ENCODE measurements at regions not wholly inside any gene's neighbourhood (a gene's known extent, or its start where the extent isn't known, plus 50 kb on each side); places are given as distances from the start of the nearest gene placed in this dataset.

- H3K27ac Mint-ChIP-seq, result no peak overlapping the region
- DNase-seq (ENCODE audit: low spot score), result no peak
- peaks cover 2% of the 10 kb centered on the region for H3K27me3 Mint-ChIP-seq (ENCODE audit: low read depth)
- H3K4me3 Mint-ChIP-seq, result no peak overlapping the region
- H3K36me3 Mint-ChIP-seq (ENCODE audit: low read depth), result no peaks in the 10 kb centered on the region
- H3K4me1 Mint-ChIP-seq (ENCODE audit: low read depth), result no peaks in the 10 kb centered on the region
- no peaks in the 10 kb centered on the region for H3K9me3 Mint-ChIP-seq
These were observed 415.6 kb downstream of the NPHP4 start for GRCh38 chr1:5576673-5577065.

- no peak overlapping the region for H3K4me3 Mint-ChIP-seq
- H3K4me1 Mint-ChIP-seq (ENCODE audit: low read depth), result no peaks in the 10 kb centered on the region
- H3K27me3 Mint-ChIP-seq (ENCODE audit: low read depth), result peaks cover 2% of the 10 kb centered on the region
- DNase-seq (ENCODE audit: low spot score), result no peak
- no peaks in the 10 kb centered on the region for H3K36me3 Mint-ChIP-seq (ENCODE audit: low read depth)
- H3K27ac Mint-ChIP-seq, result no peak overlapping the region
- peaks cover under 1% of the 10 kb centered on the region for H3K9me3 Mint-ChIP-seq
These were observed 416.1 kb downstream of the NPHP4 start for GRCh38 chr1:5576011-5576672.

GRCh38 chr1:5575396-5575940, 416.8 kb downstream of the NPHP4 start:
- Mint-ChIP-seq H3K36me3 (ENCODE audit: low read depth) (peaks cover 2% of the 10 kb centered on the region), H3K4me1 (ENCODE audit: low read depth) (no peaks in the 10 kb centered on the region), H3K4me3 (no peak overlapping the region), H3K9me3 (peaks cover 6% of the 10 kb centered on the region), H3K27me3 (ENCODE audit: low read depth) (no peaks in the 10 kb centered on the region), H3K27ac (no peak overlapping the region)
- no peak for DNase-seq (ENCODE audit: low spot score)

- peaks cover 2% of the 10 kb centered on the region for H3K36me3 Mint-ChIP-seq (ENCODE audit: low read depth)
- H3K27me3 Mint-ChIP-seq (ENCODE audit: low read depth), result no peaks in the 10 kb centered on the region
- DNase-seq (ENCODE audit: low spot score), result no peak
- no peak overlapping the region for H3K4me3 Mint-ChIP-seq
- peaks cover 9% of the 10 kb centered on the region for H3K9me3 Mint-ChIP-seq
- H3K4me1 Mint-ChIP-seq (ENCODE audit: low read depth), result no peaks in the 10 kb centered on the region
- H3K27ac Mint-ChIP-seq, result no peak overlapping the region
These were observed 417.6 kb downstream of the NPHP4 start for GRCh38 chr1:5574641-5575040.

GRCh38 chr1:5572794-5573193, 419.4 kb downstream of the NPHP4 start:
- peaks cover 19% of the 10 kb centered on the region for H3K9me3 Mint-ChIP-seq

GRCh38 chr1:5571861-5572401, 420.3 kb downstream of the NPHP4 start:
- Mint-ChIP-seq H3K27me3 (ENCODE audit: low read depth) (no peaks in the 10 kb centered on the region), H3K4me3 (no peak overlapping the region), H3K9me3 (peaks cover 19% of the 10 kb centered on the region), H3K36me3 (ENCODE audit: low read depth) (peaks cover 2% of the 10 kb centered on the region), H3K27ac (no peak overlapping the region), H3K4me1 (ENCODE audit: low read depth) (no peaks in the 10 kb centered on the region)
- no peak for DNase-seq (ENCODE audit: low spot score)

More at GRCh38 chr1:5572794-5573193, 419.4 kb downstream of the NPHP4 start:
- DNase-seq (ENCODE audit: low spot score), result no peak
- H3K4me3 Mint-ChIP-seq, result no peak overlapping the region
- peaks cover 2% of the 10 kb centered on the region for H3K36me3 Mint-ChIP-seq (ENCODE audit: low read depth)
- no peak overlapping the region for H3K27ac Mint-ChIP-seq
- H3K27me3 Mint-ChIP-seq (ENCODE audit: low read depth), result no peaks in the 10 kb centered on the region
- H3K4me1 Mint-ChIP-seq (ENCODE audit: low read depth), result no peaks in the 10 kb centered on the region

- no peaks in the 10 kb centered on the region for H3K4me1 Mint-ChIP-seq (ENCODE audit: low read depth)
- H3K36me3 Mint-ChIP-seq (ENCODE audit: low read depth), result peaks cover 2% of the 10 kb centered on the region
- peaks cover 19% of the 10 kb centered on the region for H3K9me3 Mint-ChIP-seq
- H3K27ac Mint-ChIP-seq, result no peak overlapping the region
- no peak overlapping the region for H3K4me3 Mint-ChIP-seq
- DNase-seq (ENCODE audit: low spot score), result no peak
- H3K27me3 Mint-ChIP-seq (ENCODE audit: low read depth), result no peaks in the 10 kb centered on the region
These were observed 420.8 kb downstream of the NPHP4 start for GRCh38 chr1:5571438-5571837.

- Mint-ChIP-seq H3K27ac (no peak overlapping the region), H3K9me3 (peaks cover 19% of the 10 kb centered on the region), H3K27me3 (ENCODE audit: low read depth) (no peaks in the 10 kb centered on the region), H3K4me3 (no peak overlapping the region), H3K4me1 (ENCODE audit: low read depth) (no peaks in the 10 kb centered on the region), H3K36me3 (ENCODE audit: low read depth) (peaks cover 2% of the 10 kb centered on the region)
- DNase-seq (ENCODE audit: low spot score), result no peak
These were observed 421.3 kb downstream of the NPHP4 start for GRCh38 chr1:5570931-5571330.

GRCh38 chr1:5568321-5568720, 423.9 kb downstream of the NPHP4 start:
- peaks cover 2% of the 10 kb centered on the region for H3K36me3 Mint-ChIP-seq (ENCODE audit: low read depth)
- no peak overlapping the region for H3K27ac Mint-ChIP-seq
- peaks cover 19% of the 10 kb centered on the region for H3K9me3 Mint-ChIP-seq
- no peak for DNase-seq (ENCODE audit: low spot score)
- H3K4me1 Mint-ChIP-seq (ENCODE audit: low read depth), result no peaks in the 10 kb centered on the region
- H3K27me3 Mint-ChIP-seq (ENCODE audit: low read depth), result no peaks in the 10 kb centered on the region
- no peak overlapping the region for H3K4me3 Mint-ChIP-seq

- no peak for DNase-seq (ENCODE audit: low spot score)
- Mint-ChIP-seq H3K36me3 (ENCODE audit: low read depth) (peaks cover 2% of the 10 kb centered on the region), H3K27me3 (ENCODE audit: low read depth) (no peaks in the 10 kb centered on the region), H3K4me3 (no peak overlapping the region), H3K27ac (no peak overlapping the region), H3K9me3 (peaks cover 19% of the 10 kb centered on the region), H3K4me1 (ENCODE audit: low read depth) (no peaks in the 10 kb centered on the region)
These were observed 424.4 kb downstream of the NPHP4 start for GRCh38 chr1:5567839-5568238.

GRCh38 chr1:5566924-5567323, 425.3 kb downstream of the NPHP4 start:
- Mint-ChIP-seq H3K27me3 (ENCODE audit: low read depth) (no peaks in the 10 kb centered on the region), H3K36me3 (ENCODE audit: low read depth) (peaks cover 2% of the 10 kb centered on the region), H3K4me3 (no peak overlapping the region), H3K27ac (no peak overlapping the region), H3K9me3 (peaks cover 19% of the 10 kb centered on the region), H3K4me1 (ENCODE audit: low read depth) (no peaks in the 10 kb centered on the region)
- DNase-seq (ENCODE audit: low spot score), result no peak

- Mint-ChIP-seq H3K27ac (no peak overlapping the region), H3K36me3 (ENCODE audit: low read depth) (no peaks in the 10 kb centered on the region), H3K27me3 (ENCODE audit: low read depth) (no peaks in the 10 kb centered on the region), H3K4me1 (ENCODE audit: low read depth) (no peaks in the 10 kb centered on the region), H3K4me3 (no peak overlapping the region), H3K9me3 (peaks cover 13% of the 10 kb centered on the region)
- no peak for DNase-seq (ENCODE audit: low spot score)
These were observed 426.7 kb downstream of the NPHP4 start for GRCh38 chr1:5565281-5566125.

GRCh38 chr1:5564578-5565257, 427.5 kb downstream of the NPHP4 start:
- H3K4me3 Mint-ChIP-seq, result no peak overlapping the region
- no peak overlapping the region for H3K27ac Mint-ChIP-seq
- H3K9me3 Mint-ChIP-seq, result peaks cover 11% of the 10 kb centered on the region
- no peaks in the 10 kb centered on the region for H3K27me3 Mint-ChIP-seq (ENCODE audit: low read depth)
- no peaks in the 10 kb centered on the region for H3K4me1 Mint-ChIP-seq (ENCODE audit: low read depth)
- DNase-seq (ENCODE audit: low spot score), result no peak
- H3K36me3 Mint-ChIP-seq (ENCODE audit: low read depth), result no peaks in the 10 kb centered on the region

Data from T-helper 2 cell treated with Interferon-gamma antibody and Interleukin-4, amounts not matched to agents 5 μg/mL and 100 μg/mL, for 36 hours (primary cell).